Parathyroid adenoma (tissue), 2 donors: ENCODE measurements at regions not wholly inside any gene's neighbourhood (a gene's known extent, or its start where the extent isn't known, plus 50 kb on each side); places are given as distances from the start of the nearest gene placed in this dataset.

Experiments
- H2AFZ ChIP-seq: fragments of 300-600 bp; sonication (generic); one replicate; pipeline ENCODE4 v1.7.0; 2017; ENCODE audit warnings: antibody characterized with exemption, mild to moderate bottlenecking
- H3K27ac ChIP-seq: fragments of 300-600 bp; sonication (generic); one replicate; pipeline ENCODE4 v1.7.0; 2017
- H3K27me3 ChIP-seq: fragments of 300-600 bp; sonication (generic); one replicate; pipeline ENCODE4 v1.7.0; 2017; ENCODE audit warnings: low read length; ENCODE audit not compliant: control insufficient read depth, insufficient read depth
- H3K36me3 ChIP-seq: fragments of 300-600 bp; sonication (generic); one replicate; pipeline ENCODE4 v1.7.0; 2017; ENCODE audit warnings: low read length; ENCODE audit not compliant: control insufficient read depth, insufficient read depth
- H3K4me1 ChIP-seq: fragments of 300-600 bp; sonication (generic); one replicate; pipeline ENCODE4 v1.7.0; 2017; ENCODE audit warnings: control low read depth
- H3K4me2 ChIP-seq: fragments of 300-600 bp; sonication (generic); one replicate; pipeline ENCODE4 v1.7.0; 2017; ENCODE audit warnings: low read length
- H3K4me3 ChIP-seq: fragments of 300-600 bp; sonication (generic); one replicate; pipeline ENCODE4 v1.7.0; 2017; ENCODE audit warnings: low read depth, low read length
- H3K79me2 ChIP-seq: fragments of 300-600 bp; sonication (generic); one replicate; pipeline ENCODE4 v1.7.0; 2017; ENCODE audit warnings: control low read depth
- H3K9ac ChIP-seq: fragments of 300-600 bp; sonication (generic); one replicate; pipeline ENCODE4 v1.7.0; 2017; ENCODE audit warnings: mild to moderate bottlenecking
- H3K9me3 ChIP-seq: fragments of 300-600 bp; sonication (generic); one replicate; pipeline ENCODE4 v1.7.0; 2017; ENCODE audit warnings: low read length; ENCODE audit not compliant: control insufficient read depth
- CTCF ChIP-seq: fragments of 300-600 bp; sonication (generic); IDR thresholded peaks from one replicate; pipeline ENCODE4 v1.7.0; 2017; ENCODE audit warnings: antibody characterized with exemption, mild to moderate bottlenecking
- donor health status: primary hyperparathyroidism.

GRCh38 chr15:93505506-93505905, 416.5 kb upstream of the RGMA start:
- no peak overlapping the region for H3K27ac ChIP-seq
- no peaks in the 10 kb centered on the region for H3K4me1 ChIP-seq

GRCh38 chr15:93501946-93502345, 412.9 kb upstream of the RGMA start:
- no peaks in the 10 kb centered on the region for H3K27me3 ChIP-seq
- H3K4me3 ChIP-seq: no peak overlapping the region
- no peak overlapping the region for H2AFZ ChIP-seq
- H3K9me3 ChIP-seq: no peaks in the 10 kb centered on the region
- no peaks in the 10 kb centered on the region for H3K4me1 ChIP-seq
- H3K27ac ChIP-seq: no peak overlapping the region
- H3K36me3 ChIP-seq: no peaks in the 10 kb centered on the region
- no peak overlapping the region for H3K9ac ChIP-seq
- H3K4me2 ChIP-seq: no peak overlapping the region
- no peaks in the 10 kb centered on the region for H3K79me2 ChIP-seq
- TF ChIP-seq CTCF: no peak

More at GRCh38 chr15:93505506-93505905, 416.5 kb upstream of the RGMA start:
- Histone ChIP-seq H3K4me2 (no peak overlapping the region), H3K36me3 (no peaks in the 10 kb centered on the region), H3K4me3 (no peak overlapping the region), H3K9me3 (no peaks in the 10 kb centered on the region), H3K79me2 (no peaks in the 10 kb centered on the region), H3K27me3 (no peaks in the 10 kb centered on the region), H3K9ac (no peak overlapping the region), H2AFZ (no peak overlapping the region)
- TF ChIP-seq CTCF: no peak

- no peak overlapping the region for H2AFZ ChIP-seq
- H3K27me3 ChIP-seq: no peaks in the 10 kb centered on the region
- H3K27ac ChIP-seq: no peak overlapping the region
- H3K9ac ChIP-seq: no peak overlapping the region
- no peaks in the 10 kb centered on the region for H3K4me1 ChIP-seq
- H3K79me2 ChIP-seq: no peaks in the 10 kb centered on the region
- H3K9me3 ChIP-seq: no peaks in the 10 kb centered on the region
- H3K36me3 ChIP-seq: no peaks in the 10 kb centered on the region
- TF ChIP-seq CTCF: no peak
- no peak overlapping the region for H3K4me3 ChIP-seq
- no peak overlapping the region for H3K4me2 ChIP-seq
Measured at GRCh38 chr15:93500155-93500554, 411.1 kb upstream of the RGMA start.

- H3K4me3 ChIP-seq: no peak overlapping the region
- no peak overlapping the region for H3K4me2 ChIP-seq
- H3K9ac ChIP-seq: no peak overlapping the region
- no peaks in the 10 kb centered on the region for H3K36me3 ChIP-seq
- H3K4me1 ChIP-seq: no peaks in the 10 kb centered on the region
- TF ChIP-seq CTCF: no peak
- no peaks in the 10 kb centered on the region for H3K27me3 ChIP-seq
- no peaks in the 10 kb centered on the region for H3K79me2 ChIP-seq
- H2AFZ ChIP-seq: no peak overlapping the region
- H3K27ac ChIP-seq: no peak overlapping the region
- no peaks in the 10 kb centered on the region for H3K9me3 ChIP-seq
Measured at GRCh38 chr15:93497291-93497690, 408.3 kb upstream of the RGMA start.

GRCh38 chr15:93496888-93497287, 407.9 kb upstream of the RGMA start:
- H3K4me1 ChIP-seq: no peaks in the 10 kb centered on the region
- no peaks in the 10 kb centered on the region for H3K79me2 ChIP-seq
- no peak for TF ChIP-seq CTCF
- H3K9me3 ChIP-seq: no peaks in the 10 kb centered on the region
- no peak overlapping the region for H3K4me3 ChIP-seq
- no peak overlapping the region for H3K27ac ChIP-seq
- H3K9ac ChIP-seq: no peak overlapping the region
- no peak overlapping the region for H3K4me2 ChIP-seq
- no peaks in the 10 kb centered on the region for H3K27me3 ChIP-seq
- H2AFZ ChIP-seq: no peak overlapping the region
- no peaks in the 10 kb centered on the region for H3K36me3 ChIP-seq
